Liver (tissue), 8 donors: ENCODE measurements at regions not wholly inside any gene's neighbourhood (a gene's known extent, or its start where the extent isn't known, plus 50 kb on each side); places are given as distances from the start of the nearest gene placed in this dataset.

Experiments used
- DNase-seq: peaks from one replicate; pipeline ENCODE4 v3.0.0-alpha.2; 2017; ENCODE audit warnings: low spot score
- H3K27ac ChIP-seq, 2 donors: one replicate each; pipeline ENCODE4 v1.7.0; 2013; ENCODE audit warnings: inconsistent platforms in 2 of 2, low read length in 2 of 2, control low read depth in 1 of 2, low read depth in 1 of 2, mild to moderate bottlenecking in 1 of 2
- H3K27me3 ChIP-seq, 4 donors: one replicate each; pipeline versions ENCODE4 v1.6.1 to v1.7.0; 2013; ENCODE audit warnings: low read length in 3 of 4, inconsistent platforms in 1 of 4, mild to moderate bottlenecking in 1 of 4, moderate library complexity in 1 of 4; ENCODE audit not compliant: control insufficient read depth in 4 of 4, insufficient read depth in 4 of 4
- H3K36me3 ChIP-seq, 4 donors: one replicate each; pipeline versions ENCODE4 v1.6.1 to v1.7.0; 2013; ENCODE audit warnings: low read length in 3 of 4, mild to moderate bottlenecking in 3 of 4, low read depth in 1 of 4, moderate library complexity in 1 of 4; ENCODE audit not compliant: control insufficient read depth in 4 of 4, insufficient read depth in 3 of 4
- H3K4me1 ChIP-seq, 4 donors: one replicate each; pipeline versions ENCODE4 v1.6.1 to v1.7.0; 2013; ENCODE audit warnings: low read length in 3 of 4, mild to moderate bottlenecking in 3 of 4, moderate library complexity in 1 of 4; ENCODE audit not compliant: control insufficient read depth in 4 of 4, insufficient read depth in 4 of 4
- H3K4me3 ChIP-seq, 3 donors: one replicate each; pipeline versions ENCODE4 v1.6.1 to v1.7.0; 2013; ENCODE audit warnings: low read length in 3 of 3, control low read depth in 1 of 3, low read depth in 1 of 3, mild to moderate bottlenecking in 1 of 3
- H3K9ac ChIP-seq, 2 donors: one replicate each; pipeline ENCODE4 v1.7.0; 2013; ENCODE audit warnings: low read length in 2 of 2, mild to moderate bottlenecking in 2 of 2, moderate library complexity in 2 of 2, control low read depth in 1 of 2, low read depth in 1 of 2
- H3K9me3 ChIP-seq, 4 donors: one replicate each; pipeline versions ENCODE4 v1.6.1 to v1.7.0; 2013; ENCODE audit warnings: low read length in 3 of 4; ENCODE audit not compliant: control insufficient read depth in 4 of 4
- FOXA1 ChIP-seq: IDR thresholded peaks from 2 replicates; pipeline ENCODE4 v1.6.1; 2016; ENCODE audit warnings: antibody characterized with exemption
- FOXA2 ChIP-seq: IDR thresholded peaks from 2 replicates; pipeline ENCODE4 v1.6.1; 2016; ENCODE audit warnings: antibody characterized with exemption
- GABPA ChIP-seq, 2 donors: IDR thresholded peaks in 1 of 2; conservative IDR thresholded peaks in 1 of 2; 2 replicates each; pipeline ENCODE4 v1.6.1; 2016; ENCODE audit warnings: antibody characterized with exemption in 2 of 2, mild to moderate bottlenecking in 1 of 2, moderate library complexity in 1 of 2
- HNF4A ChIP-seq, 2 donors: conservative IDR thresholded peaks; 2 replicates each; pipeline ENCODE4 v1.6.1; 2016; ENCODE audit warnings: antibody characterized with exemption in 2 of 2, mild to moderate bottlenecking in 2 of 2
- MAX ChIP-seq: IDR thresholded peaks from 2 replicates; pipeline ENCODE4 v1.6.1; 2016; ENCODE audit warnings: antibody characterized with exemption
- NR2F2 ChIP-seq: IDR thresholded peaks from 2 replicates; pipeline ENCODE4 v1.6.1; 2016; ENCODE audit warnings: antibody characterized with exemption
- RAD21 ChIP-seq, 2 donors: IDR thresholded peaks; 2 replicates each; pipeline ENCODE4 v1.6.1; 2016; ENCODE audit warnings: antibody characterized with exemption in 2 of 2, mild to moderate bottlenecking in 2 of 2
- REST ChIP-seq: IDR thresholded peaks from 2 replicates; pipeline ENCODE4 v1.6.1; 2016; ENCODE audit warnings: antibody characterized with exemption, mild to moderate bottlenecking
- RXRA ChIP-seq, 2 donors: IDR thresholded peaks; 2 replicates each; pipeline ENCODE4 v1.6.1; 2017 to 2018; ENCODE audit warnings: antibody characterized with exemption in 2 of 2, mild to moderate bottlenecking in 1 of 2
- TAF1 ChIP-seq: conservative IDR thresholded peaks from 2 replicates; pipeline ENCODE4 v1.6.1; 2016; ENCODE audit warnings: antibody characterized with exemption, mild to moderate bottlenecking
- YY1 ChIP-seq: IDR thresholded peaks from 2 replicates; pipeline ENCODE4 v1.6.1; 2016; ENCODE audit warnings: antibody characterized with exemption, mild to moderate bottlenecking
- WGBS: extraction: QIAGEN DNeasy Blood & Tissue Kit; methylation state at CpG from one replicate; pipeline ENCODE4 v1.1.7; 2013; 5-methylcytosine and 5-hydroxymethylcytosine counted together
- TF ChIP-seq, protein P1 (sequence below): fragments of 150-350 bp; IDR thresholded peaks from 2 replicates; pipeline ENCODE4 v1.5.1; 2017; ENCODE audit warnings: improper control_type of control experiment, low read depth, low read length; ENCODE audit not compliant: missing input control
- TF ChIP-seq, protein P2 (sequence below): IDR thresholded peaks from 2 replicates; pipeline ENCODE4 v1.6.1; 2016; ENCODE audit warnings: antibody characterized with exemption
- donor health status: healthy.
- donor health status: healthy.
- donor health status: healthy.
- donor health status: healthy.
- donor health status: healthy.

DNA sequence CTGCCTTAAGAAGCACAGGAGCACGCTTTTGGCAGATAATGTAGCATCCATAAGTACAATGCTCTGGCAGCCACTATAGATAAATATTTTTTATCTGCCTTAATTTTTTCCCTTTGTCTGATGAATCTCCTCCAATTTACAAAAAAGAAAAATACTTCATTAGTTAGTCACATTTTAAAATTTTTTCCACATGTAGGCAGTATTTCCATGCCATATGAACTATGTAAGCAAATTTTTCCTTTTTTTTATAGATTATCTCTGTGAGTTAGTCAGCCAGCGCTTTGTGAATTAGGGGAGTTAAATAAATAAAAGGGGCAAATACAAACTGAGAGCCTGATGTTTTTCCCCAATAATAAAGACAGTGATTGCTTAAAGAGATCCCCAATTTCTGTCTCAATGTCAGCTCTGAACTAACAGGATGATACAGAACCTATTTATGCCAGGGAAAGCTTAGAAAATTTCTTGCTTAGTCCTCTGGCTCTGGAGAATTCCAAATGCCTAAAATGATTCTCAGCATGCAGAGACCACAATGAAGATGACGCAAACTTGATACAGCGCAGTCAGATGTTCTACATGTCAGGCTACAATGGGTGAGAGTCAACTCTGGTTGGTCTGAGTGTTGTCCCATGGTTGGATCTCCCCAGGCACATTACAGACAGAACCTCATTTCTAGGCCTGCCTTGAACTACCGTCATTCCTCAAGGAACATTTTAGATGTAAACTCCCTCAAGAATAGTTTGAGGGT lies 390.4 kb upstream of the CDH6 start:
- no peak for DNase-seq
- Histone ChIP-seq H3K36me3 (no peaks in the 10 kb centered on the region), H3K4me1 (no peaks in the 10 kb centered on the region), H3K27me3 (peaks cover 0 to 4% (median 0%) of the 10 kb centered on the region in 4 donors), H3K9me3 (peaks cover 0 to 2% (median 0%) of the 10 kb centered on the region in 4 donors), H3K9ac (no peak overlapping the region), H3K4me3 (no peak overlapping the region), H3K27ac (no peak overlapping the region)
- 88% methylated on average over 5 of the region's 5 CpGs for WGBS
- no peak for TF ChIP-seq YY1
- TF ChIP-seq, protein P1, sequence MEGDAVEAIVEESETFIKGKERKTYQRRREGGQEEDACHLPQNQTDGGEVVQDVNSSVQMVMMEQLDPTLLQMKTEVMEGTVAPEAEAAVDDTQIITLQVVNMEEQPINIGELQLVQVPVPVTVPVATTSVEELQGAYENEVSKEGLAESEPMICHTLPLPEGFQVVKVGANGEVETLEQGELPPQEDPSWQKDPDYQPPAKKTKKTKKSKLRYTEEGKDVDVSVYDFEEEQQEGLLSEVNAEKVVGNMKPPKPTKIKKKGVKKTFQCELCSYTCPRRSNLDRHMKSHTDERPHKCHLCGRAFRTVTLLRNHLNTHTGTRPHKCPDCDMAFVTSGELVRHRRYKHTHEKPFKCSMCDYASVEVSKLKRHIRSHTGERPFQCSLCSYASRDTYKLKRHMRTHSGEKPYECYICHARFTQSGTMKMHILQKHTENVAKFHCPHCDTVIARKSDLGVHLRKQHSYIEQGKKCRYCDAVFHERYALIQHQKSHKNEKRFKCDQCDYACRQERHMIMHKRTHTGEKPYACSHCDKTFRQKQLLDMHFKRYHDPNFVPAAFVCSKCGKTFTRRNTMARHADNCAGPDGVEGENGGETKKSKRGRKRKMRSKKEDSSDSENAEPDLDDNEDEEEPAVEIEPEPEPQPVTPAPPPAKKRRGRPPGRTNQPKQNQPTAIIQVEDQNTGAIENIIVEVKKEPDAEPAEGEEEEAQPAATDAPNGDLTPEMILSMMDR, result no peak
- TF ChIP-seq TAF1, result no peak
- no peak for TF ChIP-seq GABPA (IDR thresholded peaks at IDR 0.05 in 1 of 2, conservative IDR thresholded peaks at IDR 0.05 in 1 of 2)
- TF ChIP-seq FOXA2, result no peak
- TF ChIP-seq RXRA (IDR thresholded peaks at IDR 0.05), result no peak
- TF ChIP-seq HNF4A (conservative IDR thresholded peaks at IDR 0.05), result no peak
- TF ChIP-seq MAX, result no peak
- no peak for TF ChIP-seq REST
- no peak for TF ChIP-seq FOXA1
- no peak for TF ChIP-seq RAD21 (IDR thresholded peaks at IDR 0.05)
- TF ChIP-seq NR2F2, result no peak

GRCh38 chr5:30781643-30782042 lies 411.8 kb upstream of the CDH6 start:
- no peaks in the 10 kb centered on the region for H3K9me3 ChIP-seq
- H3K4me3 ChIP-seq, result no peak overlapping the region
- no peaks in the 10 kb centered on the region for H3K4me1 ChIP-seq
- no peaks in the 10 kb centered on the region for H3K36me3 ChIP-seq
- DNase-seq, result no peak
- 77% methylated on average over 2 of the region's 2 CpGs for WGBS
- H3K27me3 ChIP-seq, result no peaks in the 10 kb centered on the region
- no peak overlapping the region for H3K27ac ChIP-seq
- TF ChIP-seq, protein P2, sequence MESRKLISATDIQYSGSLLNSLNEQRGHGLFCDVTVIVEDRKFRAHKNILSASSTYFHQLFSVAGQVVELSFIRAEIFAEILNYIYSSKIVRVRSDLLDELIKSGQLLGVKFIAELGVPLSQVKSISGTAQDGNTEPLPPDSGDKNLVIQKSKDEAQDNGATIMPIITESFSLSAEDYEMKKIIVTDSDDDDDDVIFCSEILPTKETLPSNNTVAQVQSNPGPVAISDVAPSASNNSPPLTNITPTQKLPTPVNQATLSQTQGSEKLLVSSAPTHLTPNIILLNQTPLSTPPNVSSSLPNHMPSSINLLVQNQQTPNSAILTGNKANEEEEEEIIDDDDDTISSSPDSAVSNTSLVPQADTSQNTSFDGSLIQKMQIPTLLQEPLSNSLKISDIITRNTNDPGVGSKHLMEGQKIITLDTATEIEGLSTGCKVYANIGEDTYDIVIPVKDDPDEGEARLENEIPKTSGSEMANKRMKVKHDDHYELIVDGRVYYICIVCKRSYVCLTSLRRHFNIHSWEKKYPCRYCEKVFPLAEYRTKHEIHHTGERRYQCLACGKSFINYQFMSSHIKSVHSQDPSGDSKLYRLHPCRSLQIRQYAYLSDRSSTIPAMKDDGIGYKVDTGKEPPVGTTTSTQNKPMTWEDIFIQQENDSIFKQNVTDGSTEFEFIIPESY, result no peak
- H3K9ac ChIP-seq, result no peak overlapping the region
